Effector memory CD8-positive, alpha-beta T cell (primary cell): ENCODE measurements at regions not wholly inside any gene's neighbourhood (a gene's known extent, or its start where the extent isn't known, plus 50 kb on each side); places are given as distances from the start of the nearest gene placed in this dataset.

ENCODE experiments used
- ATAC-seq: fragments of 150-1000 bp; cut with Tn5 transposase; replicated peaks from 2 replicates; pipeline ENCODE4 v1.10.0; 2021; ENCODE audit warnings: mild to moderate bottlenecking, moderate library complexity
- DNase-seq, 3 experiments: peaks; one replicate each; pipeline ENCODE4 v3.0.0; 2021
- H3K27ac Mint-ChIP-seq, 2 donors: one replicate each; pipeline ENCODE4 v1.8.0; 2022; ENCODE audit warnings: mild to moderate bottlenecking in 2 of 2, mixed read lengths in 2 of 2, moderate library complexity in 2 of 2
- H3K27me3 Mint-ChIP-seq, 2 donors: one replicate each; pipeline ENCODE4 v1.8.0; 2022; ENCODE audit warnings: mixed read lengths in 2 of 2
- H3K36me3 Mint-ChIP-seq: one replicate; pipeline ENCODE4 v1.8.0; 2022; ENCODE audit warnings: mild to moderate bottlenecking, moderate library complexity, mixed read lengths; ENCODE audit not compliant: insufficient read depth
- H3K4me1 Mint-ChIP-seq, 2 donors: one replicate each; pipeline ENCODE4 v1.8.0; 2022; ENCODE audit warnings: low read depth in 2 of 2, mixed read lengths in 2 of 2
- H3K4me3 Mint-ChIP-seq, 2 donors: one replicate each; pipeline ENCODE4 v1.8.0; 2022; ENCODE audit warnings: mild to moderate bottlenecking in 2 of 2, mixed read lengths in 2 of 2, moderate library complexity in 2 of 2
- H3K9me3 Mint-ChIP-seq, 2 donors: one replicate each; pipeline ENCODE4 v1.8.0; 2022; ENCODE audit warnings: mixed read lengths in 2 of 2

GRCh38 chr2:194765723-194766122 is 891.3 kb upstream of the SLC39A10 start:
- Mint-ChIP-seq H3K4me3 (no peak overlapping the region), H3K9me3 (peaks cover 0 to 3% of the 10 kb centered on the region in 2 donors), H3K4me1 (no peaks in the 10 kb centered on the region), H3K36me3 (no peaks in the 10 kb centered on the region), H3K27ac (no peak overlapping the region), H3K27me3 (no peaks in the 10 kb centered on the region)
- DNase-seq: no peak
- no peak for ATAC-seq

- no peaks in the 10 kb centered on the region for H3K36me3 Mint-ChIP-seq
- H3K9me3 Mint-ChIP-seq: peaks cover 0 to 2% of the 10 kb centered on the region in 2 donors
- H3K4me3 Mint-ChIP-seq: no peak overlapping the region
- no peaks in the 10 kb centered on the region for H3K27me3 Mint-ChIP-seq
- no peaks in the 10 kb centered on the region for H3K4me1 Mint-ChIP-seq
- ATAC-seq (no peak), DNase-seq (no peak)
- no peak overlapping the region for H3K27ac Mint-ChIP-seq
Observed at GRCh38 chr2:194750926-194751325, 906.1 kb upstream of the SLC39A10 start.

DNA sequence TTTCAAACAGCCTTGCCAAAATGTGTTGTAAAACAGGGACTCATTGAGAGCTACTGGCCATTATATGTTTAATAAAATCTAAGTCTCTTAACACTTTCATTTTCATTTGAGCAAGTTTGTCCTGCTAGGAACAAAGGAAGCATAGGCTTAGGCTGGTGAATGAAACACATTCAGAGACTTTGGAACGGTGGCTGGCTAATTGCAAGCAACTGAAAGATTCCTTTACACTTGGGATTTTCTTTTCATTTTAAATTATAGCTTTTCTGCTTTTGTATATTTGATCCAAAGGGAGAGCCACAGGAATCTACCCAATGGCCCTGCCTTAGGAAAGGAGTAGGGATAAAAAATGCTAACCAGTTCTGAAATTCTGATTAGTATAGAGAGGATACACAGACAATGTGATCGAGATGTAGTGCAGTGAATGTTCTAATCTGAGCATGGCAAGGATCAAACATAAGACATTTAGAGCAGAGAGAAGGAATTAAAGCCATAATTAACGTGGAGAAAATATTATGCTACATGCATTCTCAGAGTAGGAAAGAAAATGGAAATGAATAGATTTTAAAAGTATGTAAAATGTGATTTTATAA is 911.4 kb upstream of the SLC39A10 start:
- ATAC-seq: no peak

DNA sequence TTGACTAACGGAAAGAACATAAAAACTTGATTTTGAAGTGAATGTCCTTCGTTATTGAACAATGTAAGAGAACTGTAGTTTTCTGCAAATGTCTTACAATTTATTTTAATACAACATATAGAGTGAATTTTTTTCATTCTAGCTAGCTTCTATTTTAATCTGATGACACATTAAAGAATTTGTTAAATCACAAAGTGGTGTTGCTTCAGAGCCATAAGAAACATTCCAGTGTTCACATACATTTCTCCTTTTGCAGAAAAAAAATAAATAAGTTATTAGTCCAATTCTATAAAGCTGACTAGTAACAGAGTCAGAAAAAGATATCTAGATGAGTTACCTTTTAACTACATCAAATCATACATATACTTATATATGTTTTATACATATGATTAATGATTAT is 914.3 kb upstream of the SLC39A10 start:
- Mint-ChIP-seq H3K9me3 (peaks cover 0 to 3% of the 10 kb centered on the region in 2 donors), H3K4me3 (no peak overlapping the region), H3K4me1 (no peaks in the 10 kb centered on the region), H3K36me3 (no peaks in the 10 kb centered on the region), H3K27ac (no peak overlapping the region), H3K27me3 (no peaks in the 10 kb centered on the region)
- ATAC-seq: no peak
- DNase-seq: no peak

More for the DNA sequence above, 911.4 kb upstream of the SLC39A10 start:
- Mint-ChIP-seq H3K27me3 (no peaks in the 10 kb centered on the region), H3K4me1 (no peaks in the 10 kb centered on the region), H3K27ac (no peak overlapping the region), H3K9me3 (no peaks in the 10 kb centered on the region), H3K4me3 (no peak overlapping the region), H3K36me3 (no peaks in the 10 kb centered on the region)
- DNase-seq: no peak

DNA sequence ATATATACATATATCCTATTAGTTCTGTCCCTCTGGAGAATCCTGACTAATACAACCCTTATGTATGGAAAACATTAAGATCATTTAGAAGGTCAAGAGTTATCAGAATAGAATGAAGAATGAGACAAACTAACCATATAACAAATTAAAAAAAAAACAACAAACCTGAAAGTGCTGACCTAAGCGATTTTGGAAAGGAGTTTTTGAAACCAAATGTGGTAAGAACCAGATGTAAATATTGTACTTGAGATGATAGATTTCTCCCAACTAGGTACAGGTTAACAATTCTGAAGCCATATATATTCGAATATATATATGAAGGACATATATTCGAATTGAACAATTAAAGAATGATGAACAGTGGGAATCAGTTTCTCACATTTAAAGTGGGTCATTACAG is 917.8 kb upstream of the SLC39A10 start:
- DNase-seq (no peak), ATAC-seq (no peak)
- H3K36me3 Mint-ChIP-seq: no peaks in the 10 kb centered on the region
- no peaks in the 10 kb centered on the region for H3K4me1 Mint-ChIP-seq
- H3K4me3 Mint-ChIP-seq: no peak overlapping the region
- H3K27me3 Mint-ChIP-seq: no peaks in the 10 kb centered on the region
- no peak overlapping the region for H3K27ac Mint-ChIP-seq
- H3K9me3 Mint-ChIP-seq: peaks cover 0 to 5% of the 10 kb centered on the region in 2 donors

GRCh38 chr2:194735837-194736542 is 921.0 kb upstream of the SLC39A10 start:
- Mint-ChIP-seq H3K27me3 (no peaks in the 10 kb centered on the region), H3K9me3 (peaks cover 0 to 5% of the 10 kb centered on the region in 2 donors)

DNA sequence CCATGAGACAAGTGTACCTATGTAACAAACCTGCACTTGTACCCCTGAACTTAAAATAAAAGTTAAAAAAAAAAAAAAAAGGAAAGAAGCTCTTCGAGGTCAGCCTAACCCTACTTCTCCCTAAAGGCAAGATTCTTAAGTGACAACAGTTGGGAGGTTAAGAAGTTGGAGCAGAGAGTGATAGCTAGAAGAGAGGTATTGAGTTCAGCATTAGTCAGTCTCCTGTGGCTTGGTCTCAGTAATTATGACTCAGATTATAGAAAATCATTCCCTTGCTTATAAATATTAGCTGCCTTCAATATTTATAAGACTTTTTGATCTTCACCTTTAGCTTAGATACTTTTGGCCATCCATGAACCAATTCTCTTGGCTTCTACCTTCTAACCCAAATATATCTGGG is 926.8 kb upstream of the SLC39A10 start:
- Mint-ChIP-seq H3K36me3 (no peaks in the 10 kb centered on the region), H3K27ac (no peak overlapping the region), H3K27me3 (no peaks in the 10 kb centered on the region), H3K4me1 (no peaks in the 10 kb centered on the region), H3K4me3 (no peak overlapping the region), H3K9me3 (peaks cover 0 to 2% of the 10 kb centered on the region in 2 donors)
- ATAC-seq: no peak
- no peak for DNase-seq

More at GRCh38 chr2:194735837-194736542, 921.0 kb upstream of the SLC39A10 start:
- Mint-ChIP-seq H3K4me3 (no peak overlapping the region), H3K27ac (no peak overlapping the region), H3K36me3 (no peaks in the 10 kb centered on the region), H3K4me1 (no peaks in the 10 kb centered on the region)
- ATAC-seq: no peak
- no peak for DNase-seq

DNA sequence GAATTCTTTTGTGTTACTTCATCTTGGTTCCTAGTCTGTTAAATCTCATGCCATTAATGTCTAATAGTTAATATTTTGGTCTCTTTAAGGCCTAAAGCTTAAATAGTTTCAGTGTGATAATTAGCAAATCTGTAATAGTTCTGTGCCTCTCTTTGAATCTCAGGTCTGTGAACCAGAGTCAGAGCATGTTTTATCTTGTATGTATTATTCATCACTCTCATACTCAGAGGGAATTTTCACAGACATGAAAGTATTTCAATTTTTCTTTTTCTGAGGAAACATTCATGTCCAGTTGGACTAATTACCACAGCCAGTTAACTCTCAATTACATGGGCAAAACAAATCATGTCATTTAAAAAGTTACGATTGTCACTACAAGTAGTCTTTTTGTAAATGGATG is 931.9 kb upstream of the SLC39A10 start:
- peak overlapping the region in 1 of 2 donors; percentile 48 for H3K27ac Mint-ChIP-seq
- no peak for ATAC-seq
- no peaks in the 10 kb centered on the region for H3K27me3 Mint-ChIP-seq
- H3K9me3 Mint-ChIP-seq: no peaks in the 10 kb centered on the region
- no peak overlapping the region for H3K4me3 Mint-ChIP-seq
- no peak for DNase-seq
- H3K36me3 Mint-ChIP-seq: no peaks in the 10 kb centered on the region
- no peaks in the 10 kb centered on the region for H3K4me1 Mint-ChIP-seq

- Mint-ChIP-seq H3K27ac (no peak overlapping the region), H3K27me3 (no peaks in the 10 kb centered on the region), H3K9me3 (no peaks in the 10 kb centered on the region), H3K4me3 (no peak overlapping the region), H3K36me3 (no peaks in the 10 kb centered on the region), H3K4me1 (no peaks in the 10 kb centered on the region)
- ATAC-seq (no peak), DNase-seq (no peak)
Observed at GRCh38 chr2:194723446-194723845, 933.6 kb upstream of the SLC39A10 start.

DNA sequence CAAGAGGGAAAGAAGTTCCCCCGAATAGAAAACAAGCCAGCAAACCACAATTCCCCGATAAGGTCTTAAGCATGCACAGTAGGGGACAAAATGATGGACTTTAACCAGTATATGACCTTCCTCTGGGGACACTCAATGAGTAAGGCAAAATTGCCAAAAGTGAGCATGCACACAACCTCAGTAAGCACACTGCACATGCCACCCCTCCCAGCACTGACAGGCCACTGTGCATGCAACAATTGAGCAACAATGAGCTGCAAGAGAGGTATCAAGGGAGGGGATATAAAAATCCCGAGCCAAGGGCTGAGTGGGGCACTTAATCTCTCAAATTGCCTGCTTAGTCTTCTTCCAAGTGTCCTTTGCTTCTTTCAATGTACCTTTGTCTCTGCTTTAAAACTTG is 935.8 kb upstream of the SLC39A10 start:
- Mint-ChIP-seq H3K27ac (no peak overlapping the region), H3K9me3 (no peaks in the 10 kb centered on the region), H3K36me3 (no peaks in the 10 kb centered on the region), H3K27me3 (no peaks in the 10 kb centered on the region), H3K4me3 (no peak overlapping the region), H3K4me1 (no peaks in the 10 kb centered on the region)
- DNase-seq (no peak), ATAC-seq (no peak)

DNA sequence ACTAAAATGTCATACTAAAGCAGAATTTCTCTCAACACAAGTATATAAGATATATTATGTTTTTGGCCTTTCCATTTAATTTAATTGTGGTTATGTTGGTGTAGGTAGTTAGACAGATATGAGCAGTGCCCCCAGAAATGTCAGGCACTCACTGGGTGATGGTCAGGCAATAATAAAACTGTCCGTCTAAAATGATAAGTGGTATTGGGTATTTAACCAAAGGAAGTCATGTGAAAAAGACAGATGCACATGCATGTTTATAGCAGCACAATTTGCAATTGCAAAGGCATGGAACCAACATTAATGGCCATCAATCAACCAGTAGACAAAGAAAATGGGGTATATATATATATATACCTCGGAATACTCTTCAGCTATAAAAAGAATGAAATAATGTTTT is 936.6 kb upstream of the SLC39A10 start:
- no peak for ATAC-seq
- H3K4me3 Mint-ChIP-seq: no peak overlapping the region
- H3K4me1 Mint-ChIP-seq: no peaks in the 10 kb centered on the region
- H3K27me3 Mint-ChIP-seq: no peaks in the 10 kb centered on the region
- H3K36me3 Mint-ChIP-seq: no peaks in the 10 kb centered on the region
- no peaks in the 10 kb centered on the region for H3K9me3 Mint-ChIP-seq
- DNase-seq: no peak
- H3K27ac Mint-ChIP-seq: no peak overlapping the region

DNA sequence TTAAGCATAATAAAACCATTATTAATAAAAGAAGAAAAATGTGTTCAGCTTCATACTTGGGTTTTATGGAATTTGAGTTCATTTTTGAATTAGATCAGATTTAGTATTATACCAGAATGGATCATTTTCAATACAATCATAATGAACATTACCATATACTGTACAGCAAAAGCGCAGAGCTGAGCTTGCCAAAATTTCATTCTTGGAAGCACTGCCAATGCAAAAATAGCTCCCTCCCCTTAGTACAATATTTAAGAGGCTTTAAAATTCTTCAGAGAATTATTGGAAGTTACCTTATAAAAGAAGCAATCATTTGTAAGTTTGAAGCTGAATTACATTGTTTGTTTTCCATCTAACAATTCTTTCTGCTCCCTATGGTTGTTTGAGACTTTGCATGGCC is 938.1 kb upstream of the SLC39A10 start:
- ATAC-seq: no peak
- Mint-ChIP-seq H3K9me3 (no peaks in the 10 kb centered on the region), H3K4me3 (no peak overlapping the region), H3K36me3 (no peaks in the 10 kb centered on the region), H3K4me1 (no peaks in the 10 kb centered on the region), H3K27me3 (no peaks in the 10 kb centered on the region), H3K27ac (no peak overlapping the region)
- no peak for DNase-seq

DNA sequence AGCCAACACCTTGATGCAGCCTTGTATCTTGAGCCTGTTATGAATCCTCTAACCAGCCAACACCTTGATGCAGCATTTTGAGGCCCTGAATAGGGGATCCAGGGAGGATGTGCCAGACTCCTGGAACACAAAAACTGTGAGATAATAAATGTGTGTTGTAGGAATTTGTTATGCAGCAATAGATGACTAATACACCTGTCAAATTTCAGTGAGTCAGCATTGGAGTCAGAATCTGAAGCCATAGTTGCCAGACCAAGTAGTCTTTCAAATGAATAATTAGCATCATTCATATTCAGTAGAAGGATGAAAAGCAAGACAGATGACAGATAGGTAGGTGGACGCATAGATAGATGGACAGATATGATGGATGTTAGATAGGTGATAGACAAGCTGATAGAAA is 942.5 kb upstream of the SLC39A10 start:
- Mint-ChIP-seq H3K36me3 (no peaks in the 10 kb centered on the region), H3K27ac (no peak overlapping the region), H3K9me3 (no peaks in the 10 kb centered on the region), H3K4me3 (no peak overlapping the region), H3K4me1 (no peaks in the 10 kb centered on the region), H3K27me3 (no peaks in the 10 kb centered on the region)
- ATAC-seq (no peak), DNase-seq (no peak)

DNA sequence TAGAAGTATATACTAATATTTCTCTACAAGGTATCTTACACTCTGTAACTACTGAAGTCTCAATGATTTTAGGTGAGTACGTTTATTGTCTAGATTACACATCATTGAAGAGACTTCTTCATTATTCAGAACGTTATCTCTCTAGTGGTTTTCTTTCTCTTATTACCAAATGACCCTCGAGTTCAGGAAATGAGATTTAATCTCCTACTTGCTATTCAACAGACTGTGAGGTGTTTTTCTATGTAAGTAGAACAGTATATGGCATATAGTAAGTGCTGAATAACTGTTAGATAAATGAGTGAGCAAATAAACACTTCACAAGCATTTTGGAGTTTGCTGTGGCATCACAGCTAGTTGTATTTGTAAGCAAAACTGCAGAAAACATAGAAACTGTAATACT is 947.2 kb upstream of the SLC39A10 start:
- Mint-ChIP-seq H3K4me3 (no peak overlapping the region), H3K36me3 (peaks cover 3% of the 10 kb centered on the region), H3K4me1 (no peaks in the 10 kb centered on the region), H3K27ac (no peak overlapping the region), H3K27me3 (no peaks in the 10 kb centered on the region), H3K9me3 (no peaks in the 10 kb centered on the region)
- ATAC-seq (no peak), DNase-seq (no peak)
